ENCODE measurements at regions not wholly inside any gene's neighbourhood (a gene's known extent, or its start where the extent isn't known, plus 50 kb on each side); places are given as distances from the start of the nearest gene placed in this dataset.

DNA sequence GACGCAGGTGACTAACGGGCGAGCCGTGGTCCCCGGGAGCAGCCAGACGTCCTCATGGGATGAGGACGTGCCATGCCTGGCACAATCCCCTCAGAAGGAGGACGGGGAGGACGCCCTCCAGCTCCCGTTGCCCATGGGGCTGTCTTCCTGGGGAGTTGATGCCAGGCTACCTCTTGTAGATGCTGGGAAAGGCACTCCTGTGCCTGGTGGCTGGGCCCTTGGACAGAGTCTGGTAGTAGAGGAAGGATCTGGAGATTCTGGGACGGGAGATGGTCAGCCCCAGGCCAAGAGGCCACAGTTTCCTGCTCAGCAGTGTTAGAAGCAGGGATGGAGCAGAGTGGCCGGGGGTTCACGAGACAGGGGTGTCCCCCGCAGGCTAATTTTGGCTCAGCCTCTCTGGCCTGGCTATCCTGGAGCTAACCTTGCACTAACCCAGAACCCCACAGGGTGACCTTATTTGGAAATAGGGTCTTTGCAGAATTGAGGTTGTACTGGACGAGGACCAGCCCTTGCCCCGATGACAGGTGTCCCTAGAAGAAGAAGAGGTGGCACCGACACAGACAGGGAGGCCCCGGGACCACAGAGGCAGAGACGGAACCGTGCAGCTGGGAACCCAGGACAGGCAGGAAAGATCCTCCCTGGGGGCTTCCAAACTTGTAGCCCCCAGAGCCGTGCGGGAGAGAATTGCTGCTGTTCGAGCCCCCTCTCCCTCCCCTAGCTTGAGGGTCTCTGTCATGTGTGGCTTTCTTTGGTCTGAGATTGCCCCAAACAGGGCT is 50.1 kb upstream of the ADRA2C start:
- no peak for DNase-seq (ENCODE audit: low read depth in 4 of 4, low spot score in 3 of 4)

DNA sequence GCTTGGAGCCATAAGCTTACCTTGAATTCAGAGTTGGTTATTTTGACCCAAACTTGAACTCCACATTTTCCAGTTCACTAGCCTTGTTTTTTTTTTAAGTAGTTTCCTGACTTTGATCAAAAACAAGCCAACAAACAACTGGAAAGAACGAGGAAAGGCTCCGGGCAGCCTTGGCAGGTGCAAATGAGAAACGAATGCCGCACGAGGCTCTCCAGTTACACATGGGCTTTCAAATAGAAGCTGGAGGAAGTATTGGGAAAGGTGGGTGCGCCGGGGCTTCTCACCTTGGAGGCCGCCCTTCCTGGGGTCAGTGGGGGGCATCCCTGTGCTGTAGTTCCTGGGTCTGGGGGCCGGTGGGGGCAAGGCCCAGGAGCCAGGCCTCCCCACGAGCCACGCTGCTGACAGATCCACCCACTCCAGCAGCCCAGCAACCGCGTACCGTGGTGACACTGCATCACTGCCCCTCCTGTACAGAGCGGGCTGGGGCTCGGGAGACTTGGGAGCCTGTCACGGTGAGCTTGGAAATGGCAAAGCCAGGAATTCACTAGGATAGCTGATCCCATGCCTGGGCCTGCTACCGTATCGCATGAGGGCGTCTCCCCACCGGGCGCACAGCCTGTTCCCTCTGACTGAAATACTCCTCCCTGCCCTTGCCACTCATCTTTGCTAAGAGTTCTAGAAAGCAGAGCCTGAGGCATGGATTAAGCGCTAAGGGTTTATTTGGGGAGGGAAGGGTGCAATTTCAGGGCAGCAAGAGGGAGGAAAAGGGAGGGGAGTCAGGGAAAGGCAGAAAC is 50.9 kb upstream of the ADRA2C start:
- peak in 1 of 4 donors; percentile 52 for DNase-seq (ENCODE audit: low read depth in 4 of 4, low spot score in 3 of 4)

- no peak for DNase-seq (ENCODE audit: low read depth in 4 of 4, low spot score in 3 of 4)
Observed at GRCh38 chr4:3714642-3715001, 51.6 kb upstream of the ADRA2C start.

DNA sequence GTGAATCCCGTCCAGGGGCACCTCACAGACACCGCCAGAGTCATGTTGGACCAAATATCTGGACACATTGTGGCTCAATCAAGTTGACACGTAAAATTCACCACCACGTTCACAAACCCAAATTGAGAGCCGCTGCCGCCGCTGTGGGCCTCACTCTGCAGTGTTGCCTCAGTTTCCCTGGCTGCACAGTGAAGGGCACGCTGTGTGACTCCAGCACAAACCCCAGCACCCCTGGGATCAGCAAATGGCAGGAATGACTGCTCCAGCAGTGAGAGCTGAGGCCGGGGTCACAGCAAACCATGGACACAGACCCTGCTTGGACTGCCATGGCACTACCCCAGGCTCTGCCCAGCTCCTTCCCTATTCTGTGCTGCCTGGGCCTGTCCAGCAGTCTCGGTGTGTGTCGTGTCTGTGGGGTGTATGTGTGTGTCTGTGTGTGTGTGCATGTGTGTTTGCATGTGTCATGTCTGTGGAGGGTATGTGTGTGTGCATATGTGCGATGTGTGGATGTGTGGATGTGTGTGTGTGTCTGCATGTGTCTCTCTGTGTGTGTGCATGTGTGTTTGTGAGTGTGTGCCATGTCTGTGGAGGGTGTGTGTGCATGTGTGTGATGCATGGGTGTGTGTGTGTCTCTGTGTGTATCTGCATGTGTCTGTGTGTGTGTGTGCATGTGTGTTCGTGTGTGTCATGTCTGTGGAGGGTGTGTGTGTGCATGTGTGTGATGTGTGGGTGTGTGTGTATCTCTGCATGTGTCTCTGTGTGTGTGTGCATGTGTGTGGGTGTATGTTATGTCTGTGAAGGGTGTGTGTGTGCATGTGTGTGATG is 52.2 kb upstream of the ADRA2C start:
- no peak for DNase-seq (ENCODE audit: low read depth in 4 of 4, low spot score in 3 of 4)

DNA sequence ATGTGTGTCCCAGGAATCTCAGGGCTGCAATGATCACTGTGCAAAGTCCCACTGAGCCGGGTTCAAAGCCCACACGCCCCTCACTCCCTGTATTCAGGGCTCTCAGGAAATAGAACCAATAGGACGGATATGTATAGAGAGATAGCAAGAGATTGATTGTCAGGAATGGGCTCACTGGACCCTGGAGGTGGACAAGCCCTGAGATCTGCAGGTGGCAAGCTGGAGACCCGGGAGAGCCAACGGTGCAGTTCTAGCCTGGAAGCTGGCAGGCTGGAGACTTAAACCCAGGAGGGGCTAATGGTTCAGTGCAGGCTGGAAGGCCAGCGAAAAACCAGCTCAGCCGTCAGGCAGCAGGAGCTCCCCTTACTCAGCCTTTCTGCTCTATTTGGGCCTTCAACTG is 52.8 kb upstream of the ADRA2C start:
- DNase-seq (ENCODE audit: low read depth in 4 of 4, low spot score in 3 of 4): no peak

GRCh38 chr4:3712936-3713335 is 53.2 kb upstream of the ADRA2C start:
- no peak for DNase-seq (ENCODE audit: low read depth in 4 of 4, low spot score in 3 of 4)

- DNase-seq (ENCODE audit: low read depth in 4 of 4, low spot score in 3 of 4): no peak
Observed at GRCh38 chr4:3712112-3712805, 53.9 kb upstream of the ADRA2C start.

DNA sequence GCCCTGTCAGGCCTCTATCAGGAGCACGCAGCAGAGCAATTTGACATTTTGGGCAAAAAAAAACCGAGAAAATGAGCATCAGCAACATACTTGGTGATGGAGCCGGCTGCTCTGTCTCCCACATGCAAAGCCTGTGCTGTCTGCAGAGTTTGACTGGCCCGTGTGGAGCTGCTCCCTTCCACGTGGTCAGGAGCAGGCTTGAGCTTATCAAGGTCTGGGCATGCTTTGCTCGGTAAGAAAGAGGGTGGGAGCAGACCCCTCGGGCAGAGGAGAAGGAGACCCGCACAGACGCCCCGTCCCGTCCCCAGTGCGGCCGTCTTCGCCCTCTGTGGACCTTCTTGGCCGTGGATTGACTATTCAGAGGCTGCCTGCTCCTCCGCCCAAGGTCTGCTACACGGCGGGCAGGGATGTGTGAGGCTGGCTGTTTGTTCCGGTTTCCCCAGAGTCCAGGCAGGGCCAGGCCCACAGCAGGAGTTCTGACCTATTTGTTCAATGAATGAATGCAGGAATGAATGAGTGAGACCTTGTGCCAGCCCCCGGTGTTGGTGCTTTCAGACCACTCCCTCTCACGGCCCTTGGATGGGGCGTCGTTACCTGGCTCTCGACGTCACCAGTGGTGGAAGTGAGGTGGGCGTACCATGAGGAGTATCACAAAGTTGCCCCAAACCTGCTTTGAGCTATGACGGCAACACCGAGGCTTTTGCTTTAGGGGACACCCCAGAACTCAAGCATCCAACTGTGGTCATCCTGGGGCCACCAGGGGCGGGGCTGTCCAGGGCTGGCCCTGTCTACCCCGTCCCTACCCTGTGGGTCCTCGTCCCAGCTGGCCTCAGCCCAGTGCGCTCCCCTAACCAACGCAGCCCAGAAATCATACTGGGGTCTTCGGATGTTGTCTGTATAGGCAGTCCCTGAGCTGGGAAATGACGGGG is 54.7 kb upstream of the ADRA2C start:
- no peak for DNase-seq (ENCODE audit: low read depth in 4 of 4, low spot score in 3 of 4)

DNA sequence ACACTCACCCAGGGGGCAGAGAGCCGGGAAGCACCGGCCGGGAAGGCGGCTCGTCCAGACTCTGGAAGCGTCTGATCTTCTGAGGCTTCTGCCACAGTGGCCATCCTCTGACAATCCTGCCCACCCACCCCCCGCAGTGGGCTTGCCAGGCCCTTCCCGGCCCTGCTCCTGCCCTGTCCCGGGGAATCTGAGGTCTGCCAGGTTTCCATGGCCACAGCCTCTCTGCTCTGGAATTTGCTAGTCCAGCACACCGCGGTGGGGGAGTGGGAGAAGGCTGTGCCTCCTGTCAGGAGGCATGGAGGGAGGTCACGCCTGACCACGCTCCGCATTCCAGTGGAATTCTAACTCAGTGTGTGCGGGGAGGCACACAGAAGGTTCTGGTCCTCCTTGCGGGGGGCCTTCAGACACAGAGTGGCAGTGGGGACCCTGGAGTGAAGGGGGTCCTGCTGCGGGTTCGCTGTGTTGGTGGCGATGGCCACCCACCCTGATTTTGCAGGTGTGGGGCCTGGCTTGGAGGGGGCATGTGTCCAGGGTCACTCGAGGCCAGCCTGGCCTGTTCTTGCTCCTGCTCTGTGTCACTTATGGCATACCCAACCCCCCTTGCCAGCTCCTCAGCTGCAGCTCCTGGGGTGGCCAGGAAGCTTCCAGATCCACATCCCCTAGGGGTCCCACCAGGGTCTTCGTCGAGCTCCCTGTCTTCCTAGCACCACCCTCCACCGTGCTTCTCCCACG is 55.6 kb upstream of the ADRA2C start:
- DNase-seq (ENCODE audit: low read depth in 4 of 4, low spot score in 3 of 4): peak; percentile 53 to 84 (median 80)

- no peak for DNase-seq (ENCODE audit: low read depth in 4 of 4, low spot score in 3 of 4)
Observed at GRCh38 chr4:3709846-3710441, 56.2 kb upstream of the ADRA2C start.

GRCh38 chr4:3709061-3709845 is 56.9 kb upstream of the ADRA2C start:
- no peak for DNase-seq (ENCODE audit: low read depth in 4 of 4, low spot score in 3 of 4)

DNA sequence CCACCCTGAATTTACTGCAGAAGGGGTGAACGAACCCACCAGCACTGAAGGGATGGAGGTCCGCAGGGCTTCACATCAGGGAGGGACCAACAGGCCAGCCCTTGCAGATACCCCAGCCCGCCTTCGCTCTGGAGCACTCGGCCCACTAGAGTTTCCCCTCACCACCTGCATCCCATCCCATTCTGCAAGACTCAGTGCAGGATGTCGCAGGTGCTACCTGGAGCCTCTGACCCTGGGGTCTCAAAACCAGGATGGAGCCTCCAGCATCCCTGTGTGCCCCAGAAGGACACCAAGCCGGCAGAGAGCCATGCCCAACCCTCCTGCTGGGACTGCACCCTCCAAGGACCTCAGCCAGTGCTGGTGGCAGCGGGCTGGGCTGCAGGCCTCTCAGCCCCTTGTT is 57.6 kb upstream of the ADRA2C start:
- no peak for DNase-seq (ENCODE audit: low read depth in 4 of 4, low spot score in 3 of 4)

DNA sequence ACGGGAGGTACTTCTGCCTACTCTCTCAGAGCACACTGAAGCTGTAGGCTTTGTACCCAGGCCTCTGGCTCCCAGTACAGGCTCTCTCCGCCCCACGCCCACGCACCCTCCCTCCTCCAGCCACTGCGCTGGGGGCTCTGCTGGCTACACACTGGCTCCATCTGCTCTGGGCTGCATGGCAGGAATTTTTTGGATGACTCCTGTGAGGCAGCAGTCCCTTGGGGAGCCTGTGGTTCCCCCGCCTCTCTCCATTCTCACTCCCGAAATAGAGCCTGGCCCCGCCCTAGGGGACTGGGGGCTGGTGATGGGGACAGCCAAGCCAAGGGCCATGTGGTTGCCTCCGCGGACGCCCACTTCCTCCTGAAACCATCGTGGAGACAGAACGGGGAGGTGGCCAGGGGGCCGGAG is 58.1 kb upstream of the ADRA2C start:
- no peak for DNase-seq (ENCODE audit: low read depth in 4 of 4, low spot score in 3 of 4)

DNA sequence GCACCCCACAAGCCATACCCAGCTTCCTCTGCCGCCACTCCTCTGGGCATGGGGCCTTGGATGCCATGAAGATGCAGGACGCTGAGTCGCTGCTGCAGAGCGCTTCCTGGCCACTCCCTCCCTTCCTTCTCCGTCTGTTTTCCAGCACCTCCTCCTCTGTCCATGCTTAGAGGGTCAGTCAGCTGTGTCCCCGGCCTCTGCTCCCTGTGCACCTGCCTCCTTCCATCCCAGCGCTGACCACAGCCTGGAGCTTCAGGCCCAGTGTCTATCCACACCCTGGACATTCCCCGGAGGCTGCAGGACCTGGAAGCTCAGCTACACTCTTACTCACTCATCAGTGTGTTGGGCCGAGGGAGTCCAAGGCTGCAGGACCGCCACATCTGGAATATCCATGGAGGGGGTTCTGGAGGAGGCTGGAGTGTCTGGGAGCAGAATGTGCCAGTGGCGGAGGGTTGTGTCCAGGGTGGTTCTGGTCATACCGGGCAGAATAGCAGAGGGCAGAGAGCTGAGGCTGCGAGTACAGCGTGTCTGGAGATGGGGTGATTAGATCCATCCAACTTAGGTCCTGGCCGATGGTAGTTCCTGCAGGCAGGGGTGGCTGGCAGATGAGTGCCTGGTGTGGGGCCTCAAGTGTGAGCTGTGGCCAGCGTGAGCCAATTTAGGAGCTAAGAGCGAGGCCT is 58.6 kb upstream of the ADRA2C start:
- no peak for DNase-seq (ENCODE audit: low read depth in 4 of 4, low spot score in 3 of 4)

GRCh38 chr4:3706565-3707422 is 59.4 kb upstream of the ADRA2C start:
- DNase-seq (ENCODE audit: low read depth in 4 of 4, low spot score in 3 of 4): no peak

DNA sequence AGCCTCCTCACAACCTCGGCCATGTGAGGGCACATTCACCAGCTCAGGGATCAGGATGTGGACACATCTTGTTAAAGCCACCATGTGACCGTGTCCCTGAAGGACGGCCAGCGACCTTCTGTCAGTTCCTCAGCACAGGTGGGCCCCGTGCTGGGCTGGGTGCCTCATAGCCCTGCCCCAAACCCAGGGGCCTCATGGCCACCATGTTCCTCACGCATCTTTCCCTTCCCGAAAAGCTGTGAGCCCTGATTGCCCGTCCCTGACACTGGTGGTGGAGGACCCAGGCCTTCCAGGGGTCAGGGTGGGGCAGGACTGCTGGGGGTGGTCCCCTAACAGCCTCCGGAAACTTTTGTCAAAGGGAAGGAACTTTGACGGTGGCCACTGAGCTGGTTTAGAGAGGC is 60.1 kb upstream of the ADRA2C start:
- DNase-seq (ENCODE audit: low read depth in 4 of 4, low spot score in 3 of 4): no peak
